ENCODE measurements at regions not wholly inside any gene's neighbourhood (a gene's known extent, or its start where the extent isn't known, plus 50 kb on each side); places are given as distances from the start of the nearest gene placed in this dataset.

DNA sequence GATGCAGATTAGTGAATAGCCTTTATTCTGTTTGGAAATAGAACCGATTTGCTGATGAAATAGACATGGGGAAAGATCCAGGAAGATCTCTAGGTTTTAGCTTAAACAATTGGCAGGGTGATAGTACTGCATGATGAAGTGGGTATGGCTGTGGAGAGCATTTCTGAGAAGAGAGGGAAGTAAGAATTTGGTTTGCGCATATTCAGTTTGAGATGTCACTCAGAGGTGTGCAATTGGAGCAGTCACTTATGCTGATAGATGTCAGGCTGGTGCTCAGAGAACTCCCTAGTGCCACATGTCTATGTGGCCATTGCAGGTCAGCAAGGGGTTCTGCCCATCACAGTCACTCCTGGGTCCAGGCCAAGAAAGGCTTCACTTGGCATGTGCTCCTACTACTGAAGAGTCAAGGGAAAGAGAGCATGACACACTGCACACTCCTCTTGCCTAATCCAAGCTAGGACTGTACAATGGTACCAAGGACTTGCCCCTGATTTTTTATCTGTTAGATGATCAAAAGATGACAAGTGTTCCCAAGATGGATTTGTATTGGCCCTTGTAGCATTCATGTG, 57.2 kb upstream of the ST8SIA2 start:
- TF ChIP-seq, protein P1, sequence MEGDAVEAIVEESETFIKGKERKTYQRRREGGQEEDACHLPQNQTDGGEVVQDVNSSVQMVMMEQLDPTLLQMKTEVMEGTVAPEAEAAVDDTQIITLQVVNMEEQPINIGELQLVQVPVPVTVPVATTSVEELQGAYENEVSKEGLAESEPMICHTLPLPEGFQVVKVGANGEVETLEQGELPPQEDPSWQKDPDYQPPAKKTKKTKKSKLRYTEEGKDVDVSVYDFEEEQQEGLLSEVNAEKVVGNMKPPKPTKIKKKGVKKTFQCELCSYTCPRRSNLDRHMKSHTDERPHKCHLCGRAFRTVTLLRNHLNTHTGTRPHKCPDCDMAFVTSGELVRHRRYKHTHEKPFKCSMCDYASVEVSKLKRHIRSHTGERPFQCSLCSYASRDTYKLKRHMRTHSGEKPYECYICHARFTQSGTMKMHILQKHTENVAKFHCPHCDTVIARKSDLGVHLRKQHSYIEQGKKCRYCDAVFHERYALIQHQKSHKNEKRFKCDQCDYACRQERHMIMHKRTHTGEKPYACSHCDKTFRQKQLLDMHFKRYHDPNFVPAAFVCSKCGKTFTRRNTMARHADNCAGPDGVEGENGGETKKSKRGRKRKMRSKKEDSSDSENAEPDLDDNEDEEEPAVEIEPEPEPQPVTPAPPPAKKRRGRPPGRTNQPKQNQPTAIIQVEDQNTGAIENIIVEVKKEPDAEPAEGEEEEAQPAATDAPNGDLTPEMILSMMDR (conservative IDR thresholded peaks at IDR 0.05) = no peak
- no peak for TF ChIP-seq EZH2 (IDR thresholded peaks at IDR 0.05; ENCODE audit: low read depth)

Data from PC-9 (cell line).